LHCN-M2 (cell line): ENCODE measurements at regions not wholly inside any gene's neighbourhood (a gene's known extent, or its start where the extent isn't known, plus 50 kb on each side); places are given as distances from the start of the nearest gene placed in this dataset.

ENCODE experiments used
- DNase-seq: peaks from one replicate; pipeline ENCODE4 v3.0.0-alpha.2; 2012; ENCODE audit warnings: low read depth

- no peak for DNase-seq
Measured at GRCh38 chr4:178028481-178028880, 586.2 kb upstream of the AGA start.

DNA sequence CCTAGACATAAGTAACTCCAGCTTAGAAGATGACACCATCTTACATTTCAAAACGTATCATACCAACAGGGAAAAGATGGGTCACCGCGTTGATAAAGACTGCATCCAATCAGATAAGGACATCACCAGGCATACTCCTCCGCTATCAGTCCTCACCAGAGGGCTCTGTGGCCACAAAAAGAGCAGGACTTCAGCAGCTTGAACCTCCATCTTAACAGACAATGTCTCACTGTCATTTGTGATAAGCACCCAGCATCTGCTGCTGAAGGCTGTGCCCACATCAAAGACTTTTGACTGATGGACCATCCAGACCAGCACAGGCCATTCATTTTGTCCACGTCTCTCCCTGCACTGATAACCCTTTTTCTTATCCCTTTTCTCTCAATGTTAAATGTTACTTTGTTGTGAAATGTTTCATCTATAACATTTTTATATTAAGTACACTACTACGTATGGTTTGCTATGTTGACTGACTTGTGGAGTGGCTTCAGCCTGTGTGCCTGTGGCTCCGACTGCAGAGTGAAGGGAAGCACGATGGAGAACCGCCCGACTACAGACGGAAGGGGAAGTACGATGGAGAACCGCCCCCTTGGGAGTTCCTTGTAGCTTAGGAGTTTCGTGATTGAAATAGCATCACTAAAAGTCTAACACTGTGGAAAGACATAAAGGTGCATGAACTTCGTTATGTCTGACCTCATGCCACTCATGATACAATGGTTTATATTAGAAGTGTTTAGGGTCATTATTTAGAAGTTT is 595.4 kb upstream of the AGA start:
- no peak for DNase-seq

GRCh38 chr4:178056996-178057395 is 614.8 kb upstream of the AGA start:
- no peak for DNase-seq

- no peak for DNase-seq
Measured at GRCh38 chr4:178063568-178063967, 621.3 kb upstream of the AGA start.

- no peak for DNase-seq
Measured at GRCh38 chr4:178066338-178066941, 624.2 kb upstream of the AGA start.

GRCh38 chr4:178068136-178068535 is 625.9 kb upstream of the AGA start:
- DNase-seq: no peak

GRCh38 chr4:178070163-178070562 is 627.9 kb upstream of the AGA start:
- no peak for DNase-seq

DNA sequence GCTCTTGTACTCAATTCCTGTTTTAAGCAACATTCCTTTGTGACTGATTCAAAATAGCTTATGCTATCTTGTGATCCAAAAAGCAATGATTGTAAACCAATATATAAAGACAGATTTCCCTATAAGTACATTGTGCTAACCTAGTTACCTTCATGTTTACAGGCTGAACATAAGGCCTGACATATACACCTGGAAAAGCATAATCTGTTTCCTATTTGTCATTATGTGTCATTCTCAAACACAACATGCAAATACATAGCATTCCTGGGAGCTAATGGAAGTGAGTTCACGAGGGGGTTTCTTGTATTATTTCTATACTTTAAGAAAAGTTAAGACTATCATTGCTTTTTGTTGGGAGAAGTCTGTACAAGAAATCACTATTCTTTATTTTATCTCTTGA is 638.1 kb upstream of the AGA start:
- DNase-seq: no peak

DNA sequence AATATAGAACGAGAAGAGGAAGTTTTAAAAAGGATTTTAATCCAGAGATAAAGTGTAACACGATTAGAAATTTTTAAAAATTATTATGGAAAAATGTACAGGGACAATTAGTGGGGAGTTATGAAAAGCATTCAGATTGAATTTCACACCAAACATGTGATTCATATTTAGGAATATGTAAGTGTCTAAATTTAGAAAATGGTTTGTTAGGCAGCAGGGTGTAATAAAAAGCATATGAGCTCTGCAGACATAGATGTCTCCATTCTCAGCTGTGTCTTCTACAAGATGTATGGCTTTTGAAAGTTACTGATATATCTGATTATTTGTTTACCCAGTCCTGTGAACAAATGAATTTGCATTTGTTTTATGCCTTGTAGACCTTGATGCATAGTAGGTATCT is 638.9 kb upstream of the AGA start:
- no peak for DNase-seq

GRCh38 chr4:178081896-178082295 is 639.7 kb upstream of the AGA start:
- no peak for DNase-seq

- no peak for DNase-seq
Measured at GRCh38 chr4:178082906-178083305, 640.7 kb upstream of the AGA start.

GRCh38 chr4:178083968-178084367 is 641.7 kb upstream of the AGA start:
- DNase-seq: no peak

- no peak for DNase-seq
Measured at GRCh38 chr4:178086320-178086719, 644.1 kb upstream of the AGA start.

DNA sequence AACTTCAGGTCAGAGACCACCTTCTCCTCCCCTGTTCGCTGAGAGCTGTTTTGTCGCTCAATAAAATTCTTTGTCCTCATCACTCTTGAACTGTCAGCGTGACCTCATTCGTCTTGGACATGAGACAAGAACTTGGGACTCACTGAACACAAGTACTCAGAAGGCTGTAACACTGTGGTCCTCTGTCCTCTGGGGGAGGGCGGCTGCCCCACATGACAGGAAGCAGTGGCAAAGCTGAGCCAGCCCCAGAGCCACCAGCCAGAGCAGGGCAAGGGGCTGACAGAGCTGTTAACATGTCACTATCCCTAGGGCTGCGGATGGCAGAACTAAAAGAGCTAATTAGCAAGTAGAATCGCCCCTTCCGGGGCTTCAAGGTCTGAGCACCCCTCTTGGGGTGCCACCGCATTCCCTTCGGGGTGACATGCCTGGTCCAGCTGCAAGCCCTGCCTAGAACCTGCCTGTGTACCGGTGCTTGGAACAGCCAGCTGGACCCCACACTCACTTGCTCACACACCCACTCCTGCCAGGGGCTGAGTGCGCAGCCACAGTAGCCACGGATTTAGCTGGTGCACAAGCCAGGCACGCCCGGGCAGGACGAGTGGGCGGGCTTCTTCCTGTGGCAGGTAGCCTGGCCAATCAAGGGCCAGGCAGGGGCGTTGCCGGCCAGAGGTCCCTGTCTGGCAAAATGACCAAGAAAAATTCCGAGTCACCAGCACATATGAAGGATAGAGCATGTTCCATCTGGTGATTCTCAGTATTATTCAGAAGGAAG is 648.6 kb upstream of the AGA start:
- DNase-seq: no peak

GRCh38 chr4:178102139-178102538 is 659.9 kb upstream of the AGA start:
- DNase-seq: no peak

DNA sequence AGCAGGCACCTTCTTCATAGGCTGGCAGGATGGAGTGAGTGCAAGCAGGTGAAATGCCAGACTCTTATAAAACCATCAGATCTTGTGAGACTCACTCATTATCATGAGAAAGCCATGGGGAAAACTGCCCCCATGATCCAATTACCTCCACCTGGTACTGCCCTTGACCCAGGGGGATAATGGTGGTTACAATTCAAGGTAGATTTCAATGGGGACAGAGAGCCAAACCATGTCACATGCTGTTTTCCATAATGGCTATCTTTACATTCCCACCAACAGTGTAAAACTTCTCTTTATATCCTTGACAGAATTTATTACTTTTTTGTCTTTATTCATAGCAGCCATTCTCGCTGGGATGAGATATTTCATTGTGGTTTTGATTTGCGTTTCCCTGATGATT is 663.0 kb upstream of the AGA start:
- DNase-seq: no peak

GRCh38 chr4:178136736-178137345 is 694.6 kb upstream of the AGA start:
- DNase-seq: no peak

DNA sequence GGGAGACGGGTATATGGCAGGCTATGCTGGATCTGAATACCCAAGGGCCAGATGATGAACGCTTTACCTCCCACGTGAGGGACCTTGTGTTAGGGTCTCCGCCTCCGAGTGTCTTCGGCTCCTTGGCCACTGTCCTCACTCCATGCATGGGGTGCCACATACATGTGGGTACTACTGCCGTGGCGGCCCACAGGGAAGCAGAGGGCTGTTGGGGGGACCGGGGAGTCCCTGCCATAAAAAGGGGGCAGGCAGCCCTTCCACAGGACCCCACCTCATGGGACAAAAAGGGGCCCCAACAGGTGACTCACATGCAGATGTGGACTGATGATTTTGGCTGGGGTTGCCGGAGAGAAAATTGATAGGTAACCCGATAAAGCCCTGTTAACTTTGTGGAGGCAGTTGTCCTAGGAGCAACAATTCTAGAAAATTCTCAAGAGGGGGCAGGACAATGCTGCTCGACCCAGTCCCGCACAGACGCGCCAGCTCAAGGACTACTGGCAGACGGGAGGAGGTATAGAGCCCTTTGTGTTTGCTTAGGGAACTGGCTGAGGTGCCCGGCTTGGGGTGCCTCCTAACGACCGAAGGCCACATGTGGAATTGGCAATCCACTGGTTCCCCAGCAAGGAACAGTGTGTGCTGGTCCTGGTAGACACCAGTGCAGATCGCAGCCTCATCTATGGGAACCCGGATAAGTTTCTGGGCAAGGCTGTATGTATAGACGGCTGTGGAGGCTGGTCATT is 695.7 kb upstream of the AGA start:
- DNase-seq: no peak

DNA sequence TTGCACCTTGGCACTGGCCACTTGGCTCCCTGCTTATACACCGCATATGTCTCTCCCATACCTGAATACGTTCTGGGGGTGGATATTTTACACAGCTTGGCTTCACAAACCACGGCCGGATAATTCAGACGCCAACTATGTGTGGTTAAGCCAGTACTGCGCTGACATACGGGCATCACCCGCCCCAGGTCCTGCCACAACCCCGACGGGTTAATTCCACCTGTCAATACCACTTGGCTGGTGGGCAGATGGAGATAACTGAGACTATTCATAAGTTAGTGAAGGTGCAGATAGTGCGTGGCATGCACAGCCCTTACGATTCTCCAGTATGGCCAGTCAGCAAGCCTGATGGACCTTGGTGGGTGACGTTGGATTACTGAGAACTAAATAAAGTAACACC is 696.3 kb upstream of the AGA start:
- DNase-seq: no peak

- no peak for DNase-seq
Measured at GRCh38 chr4:178140326-178140915, 698.2 kb upstream of the AGA start.

DNA sequence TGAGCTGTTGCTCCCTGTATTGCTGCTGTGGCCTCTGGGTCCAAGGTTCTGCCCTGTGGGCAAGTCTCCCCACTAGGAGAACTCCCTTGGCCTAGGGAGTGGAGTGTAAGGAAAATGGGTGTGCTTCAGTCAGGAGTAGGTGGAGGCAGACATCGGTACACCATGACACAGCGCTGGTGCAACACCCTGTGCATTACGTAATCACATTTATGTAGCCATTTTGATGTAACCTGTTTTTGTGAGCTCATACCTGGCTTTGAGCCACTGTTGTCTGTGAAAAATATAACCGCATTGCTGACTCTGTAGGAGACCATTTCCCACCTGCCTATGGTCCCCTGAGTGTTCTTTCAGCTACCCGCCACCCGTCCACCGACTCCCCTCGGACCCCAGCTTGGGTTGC is 700.5 kb upstream of the AGA start:
- no peak for DNase-seq
